Endothelial cell of umbilical vein (primary cell): ENCODE measurements at regions not wholly inside any gene's neighbourhood (a gene's known extent, or its start where the extent isn't known, plus 50 kb on each side); places are given as distances from the start of the nearest gene placed in this dataset.

Source experiments
- BruUV-seq: library from RNA; stranded (reverse); fragments of 400-500 nt; replicated peaks from 2 replicates; lab custom pipeline; 2021; lab: Mats Ljungman, UMichigan
- CTCF ChIA-PET: fragments of 300-600, 350-600 bp; sonication (Branson Sonifier 250); formaldehyde crosslinking; loops from one replicate; lab custom pipeline; 2021; ENCODE audit warnings: antibody characterized with exemption, inconsistent platforms; lab: Charles Lee
- POLR2A ChIA-PET: fragments of 300-600, 350-600 bp; sonication (Branson Sonifier 250); formaldehyde crosslinking; loops from one replicate; lab custom pipeline; 2021; ENCODE audit warnings: antibody characterized with exemption, inconsistent platforms; lab: Charles Lee
- DNase-seq: peaks from one replicate; pipeline ENCODE4 v3.0.0-alpha.2; 2011; ENCODE audit warnings: low read depth, low spot score
- FAIRE-seq: peaks from 2 replicates; lab custom pipeline; 2011; peaks lifted over from hg19 to GRCh38; lab: Jason Lieb, UNC
- H2AFZ ChIP-seq: 2 replicates; pipeline ENCODE4 v1.6.0; 2012; ENCODE audit warnings: low read depth, low read length, control low read depth, inconsistent platforms
- H3K27ac ChIP-seq: 2 replicates; pipeline ENCODE4 v1.5.1; 2011; ENCODE audit warnings: low read depth, mild to moderate bottlenecking, control low read depth, low read length, moderate library complexity; ENCODE audit not compliant: insufficient read depth
- H3K27me3 ChIP-seq, 2 experiments: 2 replicates each; pipeline versions ENCODE4 v1.6.0 to v1.6.1; 2011; ENCODE audit warnings: low read length in 2 of 2, mixed read lengths in 1 of 2; ENCODE audit not compliant: control insufficient read depth in 2 of 2, insufficient read depth in 2 of 2
- H3K36me3 ChIP-seq, 2 experiments: 2 replicates in 1 of 2; 3 replicates in 1 of 2; pipeline ENCODE4 v1.5.1; 2011; ENCODE audit warnings: low read length in 2 of 2, mild to moderate bottlenecking in 1 of 2, moderate library complexity in 1 of 2; ENCODE audit not compliant: control insufficient read depth in 2 of 2, insufficient read depth in 2 of 2; ENCODE audit errors: extremely low read depth in 1 of 2
- H3K4me1 ChIP-seq: 3 replicates; pipeline ENCODE4 v1.5.1; 2011; ENCODE audit warnings: mild to moderate bottlenecking, low read length; ENCODE audit not compliant: control insufficient read depth, insufficient read depth; ENCODE audit errors: extremely low read depth
- H3K4me2 ChIP-seq: 2 replicates; pipeline ENCODE4 v1.6.1; 2011; ENCODE audit warnings: low read length, control low read depth, mixed read lengths; ENCODE audit not compliant: insufficient read depth
- H3K4me3 ChIP-seq, 3 experiments: fragments of 200-600 bp in 1 of 3; sonication (generic), shearing (Covaris generic) in 1 of 3; replicated peaks in 1 of 3; 2 replicates each; pipeline ENCODE4 v1.5.1; 2011 to 2016; ENCODE audit warnings: control low read depth in 3 of 3, low read length in 3 of 3, mild to moderate bottlenecking in 2 of 3, inconsistent platforms in 1 of 3, low read depth in 1 of 3, moderate library complexity in 1 of 3; ENCODE audit not compliant: insufficient read depth in 1 of 3
- H3K79me2 ChIP-seq: 2 replicates; pipeline ENCODE4 v1.6.0; 2012; ENCODE audit warnings: low read length, inconsistent platforms; ENCODE audit not compliant: control insufficient read depth, insufficient read depth
- H3K9ac ChIP-seq: replicated peaks from 2 replicates; pipeline ENCODE3; 2011; ENCODE audit warnings: low read length, control low read depth; ENCODE audit not compliant: insufficient read depth; ENCODE audit errors: extremely low read depth
- H3K9me1 ChIP-seq: replicated peaks from 3 replicates; pipeline ENCODE4 v1.6.0; 2011; ENCODE audit warnings: mild to moderate bottlenecking, low read length; ENCODE audit not compliant: control insufficient read depth, insufficient read depth; ENCODE audit errors: extremely low read depth
- H3K9me3 ChIP-seq: replicated peaks from 2 replicates; pipeline ENCODE4 v1.5.1; 2012; ENCODE audit warnings: low read length, inconsistent platforms; ENCODE audit not compliant: control insufficient read depth, insufficient read depth
- H4K20me1 ChIP-seq: replicated peaks from 2 replicates; pipeline ENCODE3; 2011; ENCODE audit warnings: mild to moderate bottlenecking, low read length; ENCODE audit not compliant: control insufficient read depth, insufficient read depth; ENCODE audit errors: extremely low read depth
- EZH2 ChIP-seq: IDR thresholded peaks from 2 replicates; pipeline ENCODE4 v1.6.1; 2012; ENCODE audit warnings: borderline replicate concordance, low read depth, mild to moderate bottlenecking, moderate library complexity, low read length, inconsistent platforms; ENCODE audit not compliant: severe bottlenecking
- FOS ChIP-seq: IDR thresholded peaks from 2 replicates; pipeline ENCODE4 v1.6.1; 2011; ENCODE audit warnings: mild to moderate bottlenecking, low read length, moderate library complexity, borderline replicate concordance; ENCODE audit not compliant: insufficient read depth
- GATA2 ChIP-seq: IDR thresholded peaks from 2 replicates; pipeline ENCODE4 v1.7.0; 2011; ENCODE audit warnings: low read depth, mild to moderate bottlenecking, moderate library complexity, mixed read lengths, low read length; ENCODE audit not compliant: insufficient read length, insufficient read depth
- JUN ChIP-seq: IDR thresholded peaks from 2 replicates; pipeline ENCODE4 v1.6.1; 2011; ENCODE audit warnings: borderline replicate concordance, low read depth; ENCODE audit not compliant: insufficient read length, insufficient read depth
- MYC ChIP-seq: IDR thresholded peaks from one replicate; pipeline ENCODE4 v1.6.1; 2011; ENCODE audit warnings: mild to moderate bottlenecking, low read depth, low read length
- POLR2A ChIP-seq: IDR thresholded peaks from 2 replicates; pipeline ENCODE4 v1.6.1; 2012; ENCODE audit warnings: low read depth, mild to moderate bottlenecking, control low read depth, low read length
- POLR2AphosphoS5 ChIP-seq: IDR thresholded peaks from 2 replicates; pipeline ENCODE4 v1.6.1; 2012; ENCODE audit warnings: low read depth, mild to moderate bottlenecking, control low read depth, low read length, moderate library complexity; ENCODE audit not compliant: insufficient read depth
- dilution Hi-C: fragments of 300-500 bp; cut with MboI; formaldehyde crosslinking; loops from one replicate; pipeline ENCODE4 v1.15.0; 2019; ENCODE audit warnings: low sequenced_read_pairs; ENCODE audit not compliant: extremely low pct_ligation_motif_present
- intact Hi-C: fragments of 100-400 bp; cut with micrococcal nuclease; formaldehyde crosslinking; loops from one replicate; pipeline ENCODE4 v1.10.0; 2022
- TF ChIP-seq, protein P1 (sequence below), 2 donors: IDR thresholded peaks; 1 replicate in 1 of 2; 2 replicates in 1 of 2; pipeline ENCODE4 v1.5.1; 2011; ENCODE audit warnings: low read length in 2 of 2, mild to moderate bottlenecking in 2 of 2, moderate library complexity in 2 of 2, control low read depth in 1 of 2, inconsistent platforms in 1 of 2, low read depth in 1 of 2; ENCODE audit not compliant: insufficient read depth in 1 of 2; ENCODE audit errors: extremely low read depth in 1 of 2
- TF ChIP-seq, protein P2 (sequence below): IDR thresholded peaks from 2 replicates; pipeline ENCODE4 v1.6.1; 2011; ENCODE audit not compliant: insufficient read depth, insufficient read length

DNA sequence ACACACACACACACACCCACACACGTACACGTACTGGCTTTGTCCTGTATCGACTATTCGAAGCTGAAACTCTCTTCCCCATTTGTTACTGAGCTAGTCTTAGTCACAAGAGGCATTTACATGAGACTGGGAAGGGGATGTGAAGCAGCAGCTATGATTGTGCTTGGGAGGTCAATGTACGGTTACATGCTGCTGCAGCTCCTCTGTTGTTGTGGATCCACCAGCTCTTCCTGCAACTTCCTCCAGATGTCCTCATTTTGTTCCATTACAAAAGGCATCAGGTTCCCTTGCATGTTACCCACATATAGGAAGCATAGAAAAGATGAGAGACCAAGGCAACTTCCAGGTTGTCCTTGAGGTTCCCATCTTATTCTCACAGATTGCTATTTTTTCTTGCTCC is 612.4 kb upstream of the IMPG1 start:
- TF ChIP-seq FOS = no peak
- no peak for TF ChIP-seq GATA2
- TF ChIP-seq, protein P1, sequence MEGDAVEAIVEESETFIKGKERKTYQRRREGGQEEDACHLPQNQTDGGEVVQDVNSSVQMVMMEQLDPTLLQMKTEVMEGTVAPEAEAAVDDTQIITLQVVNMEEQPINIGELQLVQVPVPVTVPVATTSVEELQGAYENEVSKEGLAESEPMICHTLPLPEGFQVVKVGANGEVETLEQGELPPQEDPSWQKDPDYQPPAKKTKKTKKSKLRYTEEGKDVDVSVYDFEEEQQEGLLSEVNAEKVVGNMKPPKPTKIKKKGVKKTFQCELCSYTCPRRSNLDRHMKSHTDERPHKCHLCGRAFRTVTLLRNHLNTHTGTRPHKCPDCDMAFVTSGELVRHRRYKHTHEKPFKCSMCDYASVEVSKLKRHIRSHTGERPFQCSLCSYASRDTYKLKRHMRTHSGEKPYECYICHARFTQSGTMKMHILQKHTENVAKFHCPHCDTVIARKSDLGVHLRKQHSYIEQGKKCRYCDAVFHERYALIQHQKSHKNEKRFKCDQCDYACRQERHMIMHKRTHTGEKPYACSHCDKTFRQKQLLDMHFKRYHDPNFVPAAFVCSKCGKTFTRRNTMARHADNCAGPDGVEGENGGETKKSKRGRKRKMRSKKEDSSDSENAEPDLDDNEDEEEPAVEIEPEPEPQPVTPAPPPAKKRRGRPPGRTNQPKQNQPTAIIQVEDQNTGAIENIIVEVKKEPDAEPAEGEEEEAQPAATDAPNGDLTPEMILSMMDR (IDR thresholded peaks at IDR 0.05; ENCODE audit: extremely low read depth in 1 of 2, insufficient read depth in 1 of 2, low read depth in 1 of 2, low read length in 2 of 2) = no peak
- no peak for TF ChIP-seq MYC
- TF ChIP-seq JUN = no peak
- no peak for TF ChIP-seq POLR2AphosphoS5
- no peak for TF ChIP-seq EZH2
- TF ChIP-seq, protein P2, sequence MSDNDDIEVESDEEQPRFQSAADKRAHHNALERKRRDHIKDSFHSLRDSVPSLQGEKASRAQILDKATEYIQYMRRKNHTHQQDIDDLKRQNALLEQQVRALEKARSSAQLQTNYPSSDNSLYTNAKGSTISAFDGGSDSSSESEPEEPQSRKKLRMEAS = no peak
- TF ChIP-seq POLR2A = no peak
- FAIRE-seq (no peak), DNase-seq (no peak)
- Histone ChIP-seq H2AFZ (no peak overlapping the region), H3K27me3 (no peaks in the 10 kb centered on the region), H3K9me1 (no peaks in the 10 kb centered on the region), H4K20me1 (no peaks in the 10 kb centered on the region), H3K4me3 (no peak overlapping the region), H3K79me2 (no peaks in the 10 kb centered on the region), H3K27ac (no peak overlapping the region), H3K4me1 (peaks cover 8% of the 10 kb centered on the region), H3K4me2 (no peak overlapping the region), H3K9me3 (no peaks in the 10 kb centered on the region), H3K36me3 (no peaks in the 10 kb centered on the region), H3K9ac (no peak overlapping the region)
- intact Hi-C loops (loop anchor here (5.0 kb wide), 1 partner anchor 607 kb away; no protein-coding TSS in a partner anchor), dilution Hi-C loops (no loop called here)
- POLR2A ChIA-PET = no interaction called here
- CTCF ChIA-PET = interaction anchor here (1.0 to 4.4 kb wide), 3 partner anchors 13 to 779 kb away, joined by 6 to 63 read pairs (median 8); partner anchors contain the start of gene HTR1B
- BruUV-seq = no TSS peak
